Fibroblast of villous mesenchyme (primary cell): ENCODE measurements at regions not wholly inside any gene's neighbourhood (a gene's known extent, or its start where the extent isn't known, plus 50 kb on each side); places are given as distances from the start of the nearest gene placed in this dataset.
"Not testable (repeated sequence)": the region's sequence is repeated elsewhere in the genome, so short reads cannot be mapped to it uniquely, and the experiment has no call there.

Experiments used
- DNase-seq: peaks from one replicate; pipeline ENCODE4 v3.0.0-alpha.2; 2010; ENCODE audit warnings: low read depth
- H3K4me3 ChIP-seq: 2 replicates; pipeline ENCODE4 v1.5.1; 2011; ENCODE audit warnings: low read depth, mild to moderate bottlenecking, low read length
- TF ChIP-seq, protein P1 (sequence below): IDR thresholded peaks from 2 replicates; pipeline ENCODE4 v1.5.1; 2012; ENCODE audit warnings: low read depth, mild to moderate bottlenecking, low read length; ENCODE audit not compliant: insufficient read depth

DNA sequence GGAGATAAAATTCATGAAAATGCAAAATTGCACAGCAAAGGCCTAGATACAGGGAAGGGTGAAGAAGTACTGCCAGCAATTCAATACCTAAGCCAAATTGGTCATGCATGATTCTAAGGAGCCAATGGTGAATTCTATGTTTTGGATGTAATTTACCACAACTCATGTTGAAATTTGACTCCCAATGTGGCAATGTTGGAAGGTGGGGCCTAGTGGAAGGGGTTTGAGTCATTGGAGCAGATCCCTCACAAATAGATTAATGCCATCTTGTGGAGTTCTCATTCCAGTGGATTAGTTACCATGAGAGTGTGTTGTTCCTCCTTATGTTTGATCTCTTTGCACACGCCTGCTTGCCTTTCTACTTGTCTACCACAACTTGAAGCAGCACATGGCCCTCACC is 194.0 kb upstream of the ALG10 start:
- no peak for DNase-seq
- TF ChIP-seq, protein P1, sequence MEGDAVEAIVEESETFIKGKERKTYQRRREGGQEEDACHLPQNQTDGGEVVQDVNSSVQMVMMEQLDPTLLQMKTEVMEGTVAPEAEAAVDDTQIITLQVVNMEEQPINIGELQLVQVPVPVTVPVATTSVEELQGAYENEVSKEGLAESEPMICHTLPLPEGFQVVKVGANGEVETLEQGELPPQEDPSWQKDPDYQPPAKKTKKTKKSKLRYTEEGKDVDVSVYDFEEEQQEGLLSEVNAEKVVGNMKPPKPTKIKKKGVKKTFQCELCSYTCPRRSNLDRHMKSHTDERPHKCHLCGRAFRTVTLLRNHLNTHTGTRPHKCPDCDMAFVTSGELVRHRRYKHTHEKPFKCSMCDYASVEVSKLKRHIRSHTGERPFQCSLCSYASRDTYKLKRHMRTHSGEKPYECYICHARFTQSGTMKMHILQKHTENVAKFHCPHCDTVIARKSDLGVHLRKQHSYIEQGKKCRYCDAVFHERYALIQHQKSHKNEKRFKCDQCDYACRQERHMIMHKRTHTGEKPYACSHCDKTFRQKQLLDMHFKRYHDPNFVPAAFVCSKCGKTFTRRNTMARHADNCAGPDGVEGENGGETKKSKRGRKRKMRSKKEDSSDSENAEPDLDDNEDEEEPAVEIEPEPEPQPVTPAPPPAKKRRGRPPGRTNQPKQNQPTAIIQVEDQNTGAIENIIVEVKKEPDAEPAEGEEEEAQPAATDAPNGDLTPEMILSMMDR, result no peak
- no peak overlapping the region for H3K4me3 ChIP-seq

DNA sequence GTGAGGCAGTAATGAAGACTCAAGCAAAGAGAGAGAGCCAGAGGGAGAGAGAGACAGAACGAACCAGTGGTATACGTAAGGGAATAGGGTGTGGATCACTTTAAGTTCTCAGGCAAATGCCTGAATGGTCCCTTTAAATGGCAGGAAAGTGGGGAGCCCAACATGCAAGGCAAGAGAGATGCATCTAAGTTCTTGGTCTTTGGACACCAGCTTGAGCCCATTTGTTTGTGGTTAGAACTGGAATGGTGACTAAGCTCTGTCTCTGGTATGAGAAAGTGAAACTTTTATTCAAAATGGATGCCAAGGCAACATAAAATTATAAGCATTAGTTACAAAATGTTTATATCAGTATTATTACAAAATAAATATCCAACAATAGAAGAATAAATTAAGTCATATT is 192.2 kb upstream of the ALG10 start:
- no peak overlapping the region for H3K4me3 ChIP-seq
- DNase-seq, result no peak
- TF ChIP-seq, protein P1, result no peak

DNA sequence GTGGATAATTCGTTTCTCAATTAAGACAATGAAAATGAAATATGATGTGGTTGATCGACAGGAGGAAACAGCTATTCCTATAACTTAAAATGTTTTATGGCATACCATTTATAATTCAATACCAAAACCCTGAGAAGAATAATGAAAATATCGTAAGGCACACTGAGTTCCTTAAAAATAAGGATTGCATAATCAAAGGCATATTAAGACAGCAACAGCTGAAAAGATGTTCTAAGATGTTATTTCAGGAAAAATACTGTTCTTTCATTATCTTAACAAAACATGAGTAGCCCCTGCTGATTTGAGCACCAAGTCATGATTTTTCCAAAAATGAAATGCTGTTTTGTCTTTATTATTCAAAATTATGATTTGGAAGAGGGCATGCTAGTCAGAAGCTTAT is 189.4 kb upstream of the ALG10 start:
- TF ChIP-seq, protein P1, result no peak
- DNase-seq, result no peak
- H3K4me3 ChIP-seq, result no peak overlapping the region

DNA sequence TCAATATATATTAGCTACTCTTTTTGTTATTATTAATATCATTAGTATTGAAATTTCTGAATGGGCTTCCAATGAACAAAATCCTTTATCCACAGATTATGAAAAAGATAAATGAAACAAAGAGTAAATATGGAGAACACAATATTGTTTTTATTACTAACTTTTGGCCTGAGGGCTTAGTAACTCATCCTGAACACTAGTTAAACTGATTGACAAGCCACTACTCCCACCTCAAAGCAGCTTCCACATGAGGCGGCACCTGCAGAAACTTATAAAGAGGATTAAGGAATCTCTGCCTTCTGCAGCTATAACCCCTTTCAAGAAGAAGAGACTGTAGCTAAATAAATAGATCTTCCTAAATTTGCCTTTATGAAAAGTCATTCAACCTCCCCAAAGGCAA is 187.6 kb upstream of the ALG10 start:
- H3K4me3 ChIP-seq, result no peak overlapping the region
- no peak for DNase-seq
- TF ChIP-seq, protein P1, result no peak

DNA sequence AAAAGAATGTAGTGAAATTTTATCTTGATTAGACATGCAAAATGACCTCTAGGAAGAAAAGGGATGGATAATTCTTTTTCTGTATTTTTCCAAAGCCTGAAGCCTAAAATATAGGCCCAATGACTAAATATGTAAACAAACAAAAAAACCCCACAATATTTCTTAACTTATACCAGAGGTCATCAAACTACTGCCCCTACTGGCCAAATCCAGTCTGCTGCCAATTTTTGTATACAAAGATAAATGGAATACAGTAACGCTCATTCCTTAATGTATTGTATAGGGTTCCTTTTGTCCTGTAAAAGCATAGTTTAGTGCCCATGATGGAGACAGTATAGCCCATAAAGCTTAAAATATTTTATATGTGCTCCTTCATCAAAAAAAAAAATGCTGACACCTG is 145.7 kb upstream of the ALG10 start:
- TF ChIP-seq, protein P1, result no peak
- no peak for DNase-seq
- no peak overlapping the region for H3K4me3 ChIP-seq

DNA sequence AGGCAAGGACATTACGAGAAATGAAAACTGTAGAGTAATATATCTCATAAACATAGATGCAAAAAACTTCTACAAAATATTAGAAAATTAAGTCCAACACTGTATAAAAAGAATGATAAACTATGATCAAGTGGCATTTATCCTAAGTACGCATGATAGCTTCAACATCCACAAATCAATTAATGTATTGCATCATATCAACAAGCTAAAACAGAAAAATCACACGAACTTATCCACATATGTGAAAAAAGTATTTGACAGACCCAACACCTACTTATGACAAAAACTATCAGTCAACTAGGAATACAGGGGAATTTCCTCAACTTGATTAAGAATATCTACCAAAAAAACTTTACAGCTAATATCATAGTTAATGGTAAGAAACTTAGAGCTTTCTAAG is 129.9 kb upstream of the ALG10 start:
- TF ChIP-seq, protein P1, result no peak
- no peak overlapping the region for H3K4me3 ChIP-seq
- DNase-seq, result no peak

DNA sequence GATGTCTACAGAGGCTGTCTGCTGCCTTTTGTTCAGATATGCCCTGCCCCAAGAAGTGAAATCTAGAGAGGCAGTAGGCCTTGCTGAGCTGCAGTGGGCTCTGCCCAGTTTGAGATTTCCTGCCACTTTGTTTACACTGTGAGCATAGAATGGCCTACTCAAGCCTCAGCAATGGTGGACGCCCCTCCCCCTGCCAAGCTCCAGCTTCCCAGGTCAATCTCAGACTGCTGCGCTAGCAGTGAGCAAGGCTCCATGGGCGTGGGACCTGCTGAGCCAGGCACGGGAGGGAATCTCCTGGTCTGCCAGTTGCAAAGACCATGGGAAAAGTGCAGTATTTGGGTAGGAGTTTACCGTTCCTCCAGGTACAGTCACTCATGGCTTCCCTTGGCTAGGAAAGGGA is 101.8 kb upstream of the ALG10 start:
- H3K4me3 ChIP-seq, DNase-seq: not testable (repeated sequence)
